ENCODE measurements at regions not wholly inside any gene's neighbourhood (a gene's known extent, or its start where the extent isn't known, plus 50 kb on each side); places are given as distances from the start of the nearest gene placed in this dataset.

DNA sequence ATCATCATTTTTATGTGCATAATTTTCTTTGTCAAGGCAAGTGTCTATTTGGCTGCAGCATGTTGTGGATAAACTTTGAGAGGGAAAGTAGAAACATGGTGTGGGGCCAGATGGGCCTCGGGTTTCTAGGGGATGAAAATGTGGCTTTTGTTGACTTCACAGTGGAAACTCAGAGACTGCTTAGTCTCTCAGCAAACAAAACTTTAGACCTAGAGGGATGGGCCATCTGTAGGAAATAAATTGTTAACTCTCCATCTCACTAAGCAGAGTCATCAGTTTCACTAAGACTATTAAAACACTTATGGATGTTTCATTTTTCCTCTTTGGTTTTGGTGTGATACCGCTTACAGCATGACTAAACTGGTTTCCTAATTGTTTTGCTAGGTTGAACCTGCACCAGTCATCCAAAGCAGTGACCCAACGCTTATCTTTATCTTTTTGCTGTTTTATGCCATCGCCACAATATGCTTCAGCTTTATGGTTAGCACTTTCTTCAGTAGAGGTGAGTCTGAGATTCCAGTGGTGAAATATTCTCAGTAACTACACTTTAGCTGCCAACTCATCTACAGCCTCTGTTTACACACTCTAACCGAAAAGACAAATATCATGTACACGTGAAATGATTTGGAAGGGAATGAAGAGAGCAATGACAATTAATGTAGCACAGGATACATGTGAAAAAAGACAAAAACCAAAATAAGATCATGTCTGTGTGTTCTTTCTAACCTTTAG, 60.6 kb upstream of the CRYM start:
- TF ChIP-seq CTCF (conservative IDR thresholded peaks at IDR 0.05 in 1 of 2, IDR thresholded peaks at IDR 0.05 in 1 of 2; ENCODE audit: extremely low read depth in 1 of 2, insufficient read depth in 1 of 2, low read depth in 1 of 2, low read length in 2 of 2) = no peak
- no peak for TF ChIP-seq EZH2 (IDR thresholded peaks at IDR 0.05; ENCODE audit: borderline replicate concordance, low read length)
